KG1 (cell line): ENCODE measurements at regions not wholly inside any gene's neighbourhood (a gene's known extent, or its start where the extent isn't known, plus 50 kb on each side); places are given as distances from the start of the nearest gene placed in this dataset.

ENCODE experiments used
- DNase-seq: peaks from one replicate; lab custom pipeline; 2025; lab: John Stamatoyannopoulos, UW

- no peak for DNase-seq
These were observed 429.6 kb downstream of the RAB28 start for GRCh38 chr4:13054420-13054970.

DNA sequence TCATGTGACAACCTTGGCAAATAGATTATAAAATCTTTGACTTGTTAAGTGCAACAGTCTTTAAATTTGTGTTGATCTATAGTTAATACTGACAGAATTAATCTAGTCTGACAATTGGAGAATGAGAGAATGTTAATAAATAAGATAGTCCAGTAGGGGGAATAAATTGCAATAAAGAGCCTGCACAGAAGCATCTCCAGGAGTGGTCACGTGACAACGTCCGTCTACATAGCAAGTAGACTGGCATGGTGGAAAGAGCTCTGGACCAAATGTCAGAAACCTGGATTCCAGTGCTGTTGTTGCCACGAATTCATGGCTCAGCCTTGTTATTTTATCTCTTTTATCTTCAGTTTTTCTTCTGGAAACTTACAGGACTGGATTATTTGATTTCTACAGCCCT is 436.5 kb downstream of the RAB28 start:
- DNase-seq, result no peak

DNA sequence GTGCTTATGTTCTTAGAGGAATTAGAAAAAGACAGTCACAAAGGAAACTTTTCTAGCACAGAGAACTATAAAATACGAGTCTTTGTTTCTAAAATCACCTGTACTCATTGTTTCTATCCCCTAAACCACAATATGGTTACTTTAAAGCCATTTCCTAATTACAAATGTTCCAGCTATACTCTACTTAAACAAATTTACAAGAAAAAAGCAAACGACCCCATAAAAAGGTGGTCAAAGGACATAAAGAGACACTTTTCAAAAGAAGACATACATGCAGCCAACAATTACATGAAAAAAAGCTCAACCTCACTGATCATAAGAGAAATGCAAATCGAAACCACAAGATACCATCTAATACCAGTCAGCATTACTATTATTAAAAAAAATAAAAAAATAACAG is 447.3 kb downstream of the RAB28 start:
- DNase-seq, result no peak

DNA sequence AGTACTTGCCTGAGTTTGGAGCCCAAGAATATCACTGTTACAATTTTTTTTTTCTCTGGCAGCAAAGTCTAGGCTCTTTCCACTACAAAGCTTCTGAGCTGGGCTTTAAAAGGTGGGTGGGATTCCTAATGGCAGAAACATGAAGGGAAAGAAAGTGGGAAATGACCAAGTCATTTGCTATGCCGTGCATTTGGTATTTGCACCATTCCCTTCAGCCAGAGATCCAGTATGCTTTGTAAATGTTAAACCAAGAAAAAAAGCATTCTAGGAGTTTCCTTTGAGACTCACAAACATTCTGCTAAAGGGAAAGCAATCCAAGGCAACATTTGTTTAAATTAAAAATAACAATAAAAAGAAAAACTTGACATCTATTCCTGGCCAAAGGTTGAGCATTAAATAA is 451.2 kb downstream of the RAB28 start:
- DNase-seq, result no peak

GRCh38 chr4:13024147-13025105 is 459.7 kb downstream of the RAB28 start:
- no peak for DNase-seq

GRCh38 chr4:13007802-13008470 is 476.2 kb downstream of the RAB28 start:
- no peak for DNase-seq

- DNase-seq, result no peak
These were observed 490.2 kb downstream of the RAB28 start for GRCh38 chr4:12993923-12994322.

DNA sequence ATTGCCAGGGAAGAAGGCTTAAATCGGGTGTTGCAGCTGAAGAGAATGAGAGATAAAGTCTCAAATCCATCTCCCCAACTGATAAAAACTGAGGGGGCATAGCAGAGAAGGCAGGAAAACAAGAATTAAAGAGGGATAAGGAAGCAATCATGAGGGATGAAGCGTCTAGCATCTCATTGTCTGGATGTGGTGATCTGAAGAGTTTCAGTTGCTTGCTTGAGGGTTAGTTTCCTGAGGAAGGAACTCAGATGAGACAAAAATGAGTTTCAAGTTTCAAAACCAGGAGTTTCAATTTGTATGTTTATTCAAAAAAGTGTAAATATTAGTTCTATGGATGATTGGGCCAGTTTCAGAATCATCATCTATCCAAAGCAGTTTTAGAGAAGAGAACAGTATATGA is 496.9 kb downstream of the RAB28 start:
- DNase-seq, result no peak

DNA sequence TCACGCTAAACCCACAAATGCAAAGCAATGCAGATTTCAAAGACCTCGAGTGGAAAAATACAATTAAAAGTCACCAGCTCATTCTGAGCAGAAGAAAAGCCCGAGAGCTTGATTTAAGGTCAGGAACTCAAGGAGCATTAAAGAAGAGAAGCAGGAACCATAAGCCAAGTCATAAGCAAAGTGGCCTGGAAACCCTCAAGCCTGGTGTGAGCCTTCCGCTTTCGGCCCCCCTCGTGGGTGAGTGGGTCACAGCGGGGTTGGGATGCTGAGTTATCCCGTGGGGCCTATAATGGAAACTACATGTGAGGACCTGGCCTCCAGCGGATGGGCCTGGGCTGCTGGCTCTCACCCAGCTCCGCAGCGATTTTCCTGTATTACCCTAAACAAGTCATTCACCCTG is 504.3 kb downstream of the RAB28 start:
- no peak for DNase-seq

- DNase-seq, result no peak
These were observed 505.8 kb downstream of the RAB28 start for GRCh38 chr4:12978310-12978709.

- DNase-seq, result no peak
These were observed 508.6 kb downstream of the RAB28 start for GRCh38 chr4:12975511-12975910.

DNA sequence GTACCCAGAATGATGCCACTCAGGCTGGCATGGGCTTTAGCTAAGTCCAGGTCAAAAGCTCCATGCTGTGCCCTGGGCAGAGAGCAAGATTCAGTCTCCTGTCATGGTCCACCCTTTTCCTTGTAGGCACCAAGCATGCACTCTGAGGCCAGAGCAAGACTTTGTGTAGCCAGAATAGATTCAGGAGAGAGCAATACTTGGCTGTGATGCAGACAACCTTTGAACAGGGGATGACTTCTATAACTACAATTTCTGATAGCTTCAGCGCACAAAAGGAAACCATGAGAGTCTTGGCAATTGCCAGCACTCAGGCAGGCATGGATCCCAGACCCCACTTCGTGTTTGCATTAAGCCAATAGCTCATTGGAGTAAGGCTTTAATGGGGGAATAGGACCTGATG is 510.6 kb downstream of the RAB28 start:
- no peak for DNase-seq

DNA sequence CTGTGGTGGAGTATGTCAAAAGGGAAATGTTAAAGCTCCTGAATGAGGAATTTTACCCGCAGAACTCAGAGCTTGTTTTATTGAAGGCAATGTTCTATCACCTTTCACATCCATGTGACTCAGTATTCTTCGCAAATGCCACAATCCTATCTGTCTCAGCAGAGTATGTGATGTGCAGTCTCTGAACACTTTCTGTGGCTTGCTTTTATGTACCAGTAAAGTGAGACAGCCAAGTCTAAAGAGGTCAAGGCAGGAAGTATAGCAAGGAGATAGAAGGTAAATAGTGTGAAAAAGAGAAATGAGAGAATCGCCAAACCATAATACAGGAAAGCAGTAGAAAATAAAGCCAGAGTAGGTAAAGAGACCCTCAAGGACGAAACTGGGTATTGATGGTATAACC is 515.8 kb downstream of the RAB28 start:
- no peak for DNase-seq

- no peak for DNase-seq
These were observed 517.4 kb downstream of the RAB28 start for GRCh38 chr4:12966726-12967125.

DNA sequence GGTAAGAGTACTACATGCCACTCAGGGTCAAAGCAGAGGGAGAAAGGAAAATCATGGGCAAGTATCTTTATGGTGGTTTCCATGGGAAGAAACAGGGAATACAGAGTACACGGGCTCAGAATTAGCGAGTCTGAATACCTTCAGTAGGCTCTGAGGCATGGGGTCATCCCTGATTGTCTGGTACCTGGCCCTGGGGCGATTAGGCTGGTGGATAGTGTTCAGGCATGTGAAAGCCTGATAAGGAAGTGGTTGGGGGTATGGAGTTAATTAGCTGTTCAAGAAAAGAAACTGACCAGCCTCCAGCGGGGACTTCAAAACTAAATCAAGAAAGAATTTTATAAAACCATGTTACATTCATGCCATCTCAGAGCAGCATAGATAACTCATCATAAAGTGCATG is 518.8 kb downstream of the RAB28 start:
- no peak for DNase-seq

GRCh38 chr4:12963912-12964311 is 520.2 kb downstream of the RAB28 start:
- DNase-seq, result no peak

- DNase-seq, result no peak
These were observed 520.8 kb downstream of the RAB28 start for GRCh38 chr4:12963291-12963690.

DNA sequence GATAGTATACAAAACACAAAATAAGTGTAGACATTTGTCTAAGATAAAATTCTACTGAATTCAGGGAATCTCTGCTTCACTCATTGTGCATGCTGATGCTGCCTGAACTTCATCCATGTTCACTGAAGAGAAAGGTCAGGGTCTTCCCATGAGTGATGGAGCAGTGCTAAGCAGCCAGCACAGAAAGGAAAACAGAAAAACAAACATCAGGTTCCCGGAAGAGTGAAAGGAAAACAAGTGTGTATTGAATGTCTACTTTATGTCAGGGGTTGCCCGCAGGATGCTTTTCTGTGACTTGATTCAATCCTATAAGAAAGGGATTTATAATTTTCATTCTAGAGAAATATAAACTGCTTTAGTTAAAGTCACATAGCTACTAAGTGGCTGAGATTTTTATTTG is 522.4 kb downstream of the RAB28 start:
- DNase-seq, result no peak

DNA sequence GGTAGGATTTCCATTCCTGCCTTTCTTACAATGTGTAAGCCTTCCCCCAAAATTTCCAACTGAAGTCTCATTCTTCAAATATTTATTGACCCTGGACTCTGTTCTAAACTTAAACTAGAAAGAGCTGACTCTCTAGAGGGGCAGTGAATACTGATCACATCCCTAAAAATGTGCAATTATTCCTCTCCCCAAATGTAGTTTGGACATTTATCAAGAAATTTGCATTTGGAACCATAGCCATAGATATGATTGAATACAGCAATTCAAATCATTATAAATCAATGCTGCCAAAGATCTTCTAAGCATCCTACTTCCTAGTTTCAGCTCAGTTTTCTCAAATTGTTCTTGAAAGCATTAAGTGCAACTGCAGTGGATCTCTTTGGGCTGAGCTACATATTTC is 525.7 kb downstream of the RAB28 start:
- DNase-seq, result no peak

DNA sequence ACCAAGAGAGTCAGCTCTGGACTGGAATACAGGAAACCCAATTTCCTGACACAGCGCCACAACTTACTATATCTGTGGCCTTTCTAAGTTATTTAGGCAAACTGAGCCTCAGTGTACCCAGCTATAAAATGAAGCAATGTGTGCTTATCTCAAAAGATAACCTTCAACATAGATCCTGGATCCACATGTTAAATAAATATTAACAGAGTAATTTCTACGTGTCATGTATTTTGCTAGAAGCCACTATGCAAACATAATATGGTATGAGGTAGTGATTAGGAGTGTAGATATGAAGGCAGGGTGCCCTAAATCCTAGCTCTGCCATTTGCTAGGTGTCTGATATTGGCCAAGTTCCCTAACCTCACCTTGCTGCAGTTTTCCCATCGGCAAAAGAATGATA is 527.0 kb downstream of the RAB28 start:
- DNase-seq, result no peak

GRCh38 chr4:12956026-12956425 is 528.1 kb downstream of the RAB28 start:
- no peak for DNase-seq

- DNase-seq, result no peak
These were observed 534.2 kb downstream of the RAB28 start for GRCh38 chr4:12949719-12950490.
